ENCODE measurements at regions not wholly inside any gene's neighbourhood (a gene's known extent, or its start where the extent isn't known, plus 50 kb on each side); places are given as distances from the start of the nearest gene placed in this dataset.

- no peak for TF ChIP-seq CTCF (IDR thresholded peaks at IDR 0.05)
- no peak for TF ChIP-seq POLR2A (IDR thresholded peaks at IDR 0.05)
These were observed 58.5 kb upstream of the HIVEP1 start for GRCh38 chr6:11953641-11954040.

Data from esophagus squamous epithelium (tissue), 4 donors.